Colonic mucosa (tissue), 4 donors: ENCODE measurements at regions not wholly inside any gene's neighbourhood (a gene's known extent, or its start where the extent isn't known, plus 50 kb on each side); places are given as distances from the start of the nearest gene placed in this dataset.

Source experiments
- DNase-seq: peaks from one replicate; pipeline ENCODE4 v3.0.0-alpha.2; 2020
- H3K27ac ChIP-seq: fragments of 200-600 bp; one replicate; pipeline ENCODE4 v1.8.0; 2021
- H3K27me3 ChIP-seq: fragments of 200-600 bp; one replicate; pipeline ENCODE4 v1.8.0; 2021
- H3K36me3 ChIP-seq: fragments of 200-600 bp; one replicate; pipeline ENCODE4 v1.8.0; 2021
- H3K4me1 ChIP-seq: fragments of 200-600 bp; one replicate; pipeline ENCODE4 v1.8.0; 2021; ENCODE audit warnings: mild to moderate bottlenecking
- H3K4me3 ChIP-seq: fragments of 200-600 bp; one replicate; pipeline ENCODE4 v1.8.0; 2021
- H3K9ac ChIP-seq, 2 donors: one replicate each; pipeline ENCODE4 v1.7.0; 2013; ENCODE audit warnings: control low read depth in 2 of 2, low read depth in 2 of 2, low read length in 2 of 2
- H3K9me3 ChIP-seq: fragments of 200-600 bp; one replicate; pipeline ENCODE4 v1.8.0; 2021
- CTCF ChIP-seq: fragments of 200-600 bp; IDR thresholded peaks from one replicate; pipeline ENCODE4 v1.8.0; 2022; ENCODE audit warnings: antibody characterized with exemption, mild to moderate bottlenecking
- intact Hi-C: fragments of 100-400 bp; cut with DNase I; formaldehyde crosslinking; loops from one replicate; pipeline ENCODE4 v1.14.1; 2022
- donor health status: healthy.
- donor health status: DM: no; HTN: no; CAD: no.
- donor health status: DM: no; HTN: no; CAD: no.

DNA sequence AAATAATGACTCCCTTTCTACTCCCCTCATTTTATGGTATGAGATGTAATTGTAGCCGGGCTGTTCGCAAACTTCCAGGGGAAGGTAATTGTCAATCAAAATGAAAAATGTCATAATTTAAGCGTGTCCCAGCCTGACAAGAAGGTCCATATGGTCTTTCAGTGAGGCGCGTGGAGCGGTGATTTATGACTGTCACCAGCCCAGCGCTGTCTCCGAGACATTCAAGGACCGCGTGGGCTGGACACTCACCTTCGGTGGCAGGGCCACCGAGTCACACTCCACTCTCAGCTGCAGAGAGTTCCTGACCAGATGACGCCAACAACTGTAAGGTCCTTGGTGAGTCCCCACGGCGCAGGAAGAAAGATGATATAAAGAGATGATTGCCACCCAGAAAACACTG lies 157.7 kb upstream of the TNRC6C start:
- TF ChIP-seq CTCF = no peak
- no peak overlapping the region for H3K4me3 ChIP-seq
- no peaks in the 10 kb centered on the region for H3K9me3 ChIP-seq
- H3K27me3 ChIP-seq = no peaks in the 10 kb centered on the region
- intact Hi-C loops = no loop called here
- no peak overlapping the region for H3K27ac ChIP-seq
- H3K36me3 ChIP-seq = no peaks in the 10 kb centered on the region
- no peaks in the 10 kb centered on the region for H3K4me1 ChIP-seq
- DNase-seq = no peak
- no peak overlapping the region for H3K9ac ChIP-seq

DNA sequence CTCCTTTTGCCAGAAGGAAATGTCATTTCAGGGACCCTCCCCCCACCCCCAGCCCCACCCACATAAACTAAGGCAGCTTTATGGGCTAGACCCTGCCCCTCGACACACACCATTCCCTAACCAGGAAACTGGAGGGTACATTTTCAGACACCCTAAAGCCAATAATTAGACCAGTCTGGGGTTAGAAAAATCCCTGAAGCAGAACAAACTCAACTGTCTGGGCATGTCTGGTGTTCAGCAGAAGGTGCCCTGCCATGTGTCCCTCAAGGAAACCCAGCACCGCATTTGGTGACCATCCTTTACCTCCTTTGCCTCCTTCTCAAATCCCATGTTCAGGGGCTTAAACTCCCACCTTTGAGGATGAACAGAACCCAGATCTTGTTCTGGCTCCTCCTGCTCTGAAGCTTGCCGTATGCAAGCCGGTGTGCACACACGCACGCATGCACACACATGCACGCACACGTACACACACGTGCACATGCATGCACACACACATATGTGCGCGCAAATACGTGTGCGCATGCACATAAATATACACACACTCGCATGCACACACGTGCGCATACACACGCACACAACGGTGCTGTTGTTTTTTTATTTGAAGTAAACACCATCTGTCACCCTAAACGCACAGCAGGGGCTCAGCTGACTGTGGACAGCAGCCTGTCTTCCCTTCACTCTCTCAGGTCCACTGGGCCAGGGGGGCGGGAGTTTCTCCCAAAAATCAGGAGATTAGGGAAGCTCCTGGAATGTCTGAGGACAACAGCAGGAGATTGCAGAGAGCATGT lies 156.8 kb upstream of the TNRC6C start:
- Histone ChIP-seq H3K27ac (no peak overlapping the region), H3K36me3 (no peaks in the 10 kb centered on the region), H3K9me3 (no peaks in the 10 kb centered on the region), H3K4me1 (no peaks in the 10 kb centered on the region), H3K27me3 (no peaks in the 10 kb centered on the region), H3K9ac (no peak overlapping the region), H3K4me3 (no peak overlapping the region)
- no peak for TF ChIP-seq CTCF
- intact Hi-C loops = no loop called here
- no peak for DNase-seq

- Histone ChIP-seq H3K9ac (no peak overlapping the region), H3K4me3 (no peak overlapping the region), H3K4me1 (no peaks in the 10 kb centered on the region), H3K27ac (no peak overlapping the region), H3K27me3 (no peaks in the 10 kb centered on the region), H3K36me3 (no peaks in the 10 kb centered on the region), H3K9me3 (no peaks in the 10 kb centered on the region)
- intact Hi-C loops = no loop called here
- no peak for TF ChIP-seq CTCF
- no peak for DNase-seq
Measured at GRCh38 chr17:77802333-77802615, 156.2 kb upstream of the TNRC6C start.

DNA sequence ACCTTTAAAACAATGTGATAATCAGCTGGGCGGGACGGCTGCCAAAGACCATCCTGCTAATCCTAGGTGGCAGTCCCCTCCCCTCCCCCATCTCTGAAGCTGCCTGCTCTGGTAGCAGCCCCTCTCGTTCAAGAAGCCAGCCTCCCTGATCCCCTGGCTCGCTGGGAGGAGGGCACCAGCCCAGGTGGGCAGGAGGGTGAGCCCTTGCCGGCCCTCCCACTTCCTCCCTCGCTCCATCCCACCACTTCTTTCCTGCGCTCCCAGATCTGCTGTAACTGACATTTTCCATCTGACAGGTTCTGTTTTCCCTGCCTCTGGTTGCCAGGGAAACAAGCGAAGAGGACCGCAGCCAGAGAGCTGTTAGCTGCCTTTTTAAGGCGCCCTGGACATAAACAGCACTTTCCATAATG lies 155.7 kb upstream of the TNRC6C start:
- intact Hi-C loops = no loop called here
- Histone ChIP-seq H3K4me3 (no peak overlapping the region), H3K27me3 (no peaks in the 10 kb centered on the region), H3K36me3 (no peaks in the 10 kb centered on the region), H3K4me1 (no peaks in the 10 kb centered on the region), H3K9ac (no peak overlapping the region), H3K9me3 (no peaks in the 10 kb centered on the region), H3K27ac (no peak overlapping the region)
- no peak for DNase-seq
- TF ChIP-seq CTCF = no peak

- intact Hi-C loops = no loop called here
- H3K9ac ChIP-seq = no peak overlapping the region
- no peaks in the 10 kb centered on the region for H3K27me3 ChIP-seq
- no peaks in the 10 kb centered on the region for H3K4me1 ChIP-seq
- TF ChIP-seq CTCF = no peak
- DNase-seq = no peak
- no peak overlapping the region for H3K27ac ChIP-seq
- H3K9me3 ChIP-seq = no peaks in the 10 kb centered on the region
- no peaks in the 10 kb centered on the region for H3K36me3 ChIP-seq
- no peak overlapping the region for H3K4me3 ChIP-seq
Measured at GRCh38 chr17:77803726-77804125, 154.8 kb upstream of the TNRC6C start.
